ENCODE measurements at regions not wholly inside any gene's neighbourhood (a gene's known extent, or its start where the extent isn't known, plus 50 kb on each side); places are given as distances from the start of the nearest gene placed in this dataset.

GRCh38 chr5:87751824-87752223 is 339.1 kb upstream of the CCNH start:
- H3K27ac ChIP-seq (ENCODE audit: low read length) = no peak overlapping the region
- no peaks in the 10 kb centered on the region for H3K4me1 ChIP-seq (ENCODE audit: control insufficient read depth, insufficient read depth, low read length)
- no TSS peak for BruUV-seq (replicated peaks)
- H3K9me3 ChIP-seq (ENCODE audit: control insufficient read depth, insufficient read depth, low read depth, low read length) = no peaks in the 10 kb centered on the region
- no peak for ATAC-seq
- intact Hi-C loops (cut with micrococcal nuclease; ENCODE audit: unreplicated experiment) (no loop called here), in situ Hi-C loops (cut with HindIII; ENCODE audit: low pct_unique_long_range_greater_than_20kb, low sequenced_read_pairs) (loop anchor here (25.0 kb wide), 1 partner anchor 935 kb away; no protein-coding TSS in a partner anchor)
- TF ChIP-seq CTCF (IDR thresholded peaks at IDR 0.05) = no peak
- no peak for TF ChIP-seq SIN3A (IDR thresholded peaks at IDR 0.05; ENCODE audit: borderline replicate concordance, insufficient read depth, low read depth, low read length)
- no peak for TF ChIP-seq POLR2AphosphoS5 (IDR thresholded peaks at IDR 0.05; ENCODE audit: low read depth, low read length)
- no peak for TF ChIP-seq TCF7L2 (IDR thresholded peaks at IDR 0.05; ENCODE audit: low read depth, low read length)
- TF ChIP-seq REST (IDR thresholded peaks at IDR 0.05; ENCODE audit: insufficient read depth in 1 of 2, low read depth in 2 of 2, low read length in 1 of 2) = no peak
- H3K4me3 ChIP-seq (ENCODE audit: low read depth in 2 of 2, low read length in 2 of 2) = no peak overlapping the region
- POLR2A ChIA-PET = no interaction called here
- DNase-seq (ENCODE audit: low read depth, low spot score) = no peak
- no peaks in the 10 kb centered on the region for H3K36me3 ChIP-seq (ENCODE audit: control insufficient read depth, insufficient read depth, low read length)
- no peaks in the 10 kb centered on the region for H3K27me3 ChIP-seq (ENCODE audit: control insufficient read depth, insufficient read depth, low read length)
- CTCF ChIA-PET = no interaction called here

GRCh38 chr5:87746891-87747377 is 334.2 kb upstream of the CCNH start:
- TF ChIP-seq POLR2AphosphoS5 (IDR thresholded peaks at IDR 0.05; ENCODE audit: low read depth, low read length) (no peak), CTCF (IDR thresholded peaks at IDR 0.05) (no peak), TCF7L2 (IDR thresholded peaks at IDR 0.05; ENCODE audit: low read depth, low read length) (no peak), REST (IDR thresholded peaks at IDR 0.05; ENCODE audit: insufficient read depth in 1 of 2, low read depth in 2 of 2, low read length in 1 of 2) (no peak), SIN3A (IDR thresholded peaks at IDR 0.05; ENCODE audit: borderline replicate concordance, insufficient read depth, low read depth, low read length) (no peak)
- no peaks in the 10 kb centered on the region for H3K36me3 ChIP-seq (ENCODE audit: control insufficient read depth, insufficient read depth, low read length)
- in situ Hi-C loops (cut with HindIII; ENCODE audit: low pct_unique_long_range_greater_than_20kb, low sequenced_read_pairs) (no loop called here), intact Hi-C loops (cut with micrococcal nuclease; ENCODE audit: unreplicated experiment) (no loop called here)
- H3K4me3 ChIP-seq (ENCODE audit: low read depth in 2 of 2, low read length in 2 of 2) = no peak overlapping the region
- BruUV-seq (replicated peaks) = no TSS peak
- no peak for ATAC-seq
- H3K27ac ChIP-seq (ENCODE audit: low read length) = no peak overlapping the region
- ChIA-PET CTCF (no interaction called here), POLR2A (no interaction called here)
- no peaks in the 10 kb centered on the region for H3K9me3 ChIP-seq (ENCODE audit: control insufficient read depth, insufficient read depth, low read depth, low read length)
- no peaks in the 10 kb centered on the region for H3K27me3 ChIP-seq (ENCODE audit: control insufficient read depth, insufficient read depth, low read length)
- DNase-seq (ENCODE audit: low read depth, low spot score) = no peak
- H3K4me1 ChIP-seq (ENCODE audit: control insufficient read depth, insufficient read depth, low read length) = no peaks in the 10 kb centered on the region

Measured in Panc1 (cell line).